Smooth muscle cell (in vitro differentiated cells): ENCODE measurements at regions not wholly inside any gene's neighbourhood (a gene's known extent, or its start where the extent isn't known, plus 50 kb on each side); places are given as distances from the start of the nearest gene placed in this dataset.
"Not testable (repeated sequence)": the region's sequence is repeated elsewhere in the genome, so short reads cannot be mapped to it uniquely, and the experiment has no call there.

Experiments used
- DNase-seq: peaks from one replicate; lab custom pipeline; 2025; ENCODE audit not compliant: unreplicated experiment; lab: John Stamatoyannopoulos, UW
- H2AFZ ChIP-seq: fragments of 200-600 bp; sonication (generic); 2 replicates; pipeline ENCODE4 v1.6.0; 2016; ENCODE audit warnings: antibody characterized with exemption, low read depth, mild to moderate bottlenecking
- H3F3A ChIP-seq: fragments of 200-600 bp; sonication (generic); 2 replicates; pipeline ENCODE4 v1.6.0; 2017; ENCODE audit warnings: antibody characterized with exemption, low read depth
- H3K27ac ChIP-seq: fragments of 200-600 bp; sonication (generic); 2 replicates; pipeline ENCODE4 v1.5.1; 2016; ENCODE audit warnings: low read depth, mild to moderate bottlenecking
- H3K27me3 ChIP-seq: fragments of 200-600 bp; sonication (generic); 2 replicates; pipeline ENCODE4 v1.6.1; 2016; ENCODE audit warnings: low read depth, mild to moderate bottlenecking
- H3K36me3 ChIP-seq: fragments of 200-600 bp; sonication (generic); 2 replicates; pipeline ENCODE4 v1.5.1; 2016; ENCODE audit warnings: low read depth
- H3K4me1 ChIP-seq: fragments of 200-600 bp; sonication (generic); 2 replicates; pipeline ENCODE4 v1.5.1; 2016; ENCODE audit warnings: low read depth
- H3K4me2 ChIP-seq: fragments of 200-600 bp; sonication (generic); 2 replicates; pipeline ENCODE4 v1.6.0; 2016; ENCODE audit warnings: mild to moderate bottlenecking
- H3K4me3 ChIP-seq: fragments of 200-600 bp; sonication (generic); 2 replicates; pipeline ENCODE4 v1.5.1; 2016; ENCODE audit warnings: mild to moderate bottlenecking
- H3K79me2 ChIP-seq: fragments of 200-600 bp; sonication (generic); 2 replicates; pipeline ENCODE4 v1.6.0; 2016; ENCODE audit warnings: low read depth, mild to moderate bottlenecking
- H3K9ac ChIP-seq: fragments of 200-600 bp; sonication (generic); 2 replicates; pipeline ENCODE4 v1.6.0; 2016; ENCODE audit warnings: low read depth
- H3K9me3 ChIP-seq: fragments of 200-600 bp; sonication (generic); replicated peaks from 2 replicates; pipeline ENCODE4 v1.5.1; 2016; ENCODE audit warnings: low read depth
- H4K20me1 ChIP-seq: fragments of 200-600 bp; sonication (generic); 2 replicates; pipeline ENCODE4 v1.6.0; 2016; ENCODE audit warnings: low read depth
- CTCF ChIP-seq: fragments of 200-600 bp; sonication (generic); IDR thresholded peaks from 2 replicates; pipeline ENCODE4 v1.5.1; 2017; ENCODE audit warnings: borderline replicate concordance, mild to moderate bottlenecking, antibody characterized with exemption; ENCODE audit not compliant: insufficient read depth, poor library complexity, severe bottlenecking
- WGBS: methylation state at CpG from one replicate; pipeline ENCODE4 v1.1.7; 2016; ENCODE audit warnings: low lambda C conversion rate; 5-methylcytosine and 5-hydroxymethylcytosine counted together

GRCh38 chr7:24444666-24445440, 128.4 kb upstream of the PALS2 start:
- WGBS: 90% methylated on average over 11 of the region's 11 CpGs
- H3K4me2 ChIP-seq: no peak overlapping the region

GRCh38 chr7:24448038-24448437, 125.2 kb upstream of the PALS2 start:
- no peak overlapping the region for H3K9ac ChIP-seq
- no peaks in the 10 kb centered on the region for H3K4me1 ChIP-seq
- no peak for TF ChIP-seq CTCF
- no peaks in the 10 kb centered on the region for H3K9me3 ChIP-seq
- no peaks in the 10 kb centered on the region for H3K79me2 ChIP-seq
- H3K27me3 ChIP-seq: no peaks in the 10 kb centered on the region
- DNase-seq: no peak
- no peak overlapping the region for H3K4me2 ChIP-seq
- H3K27ac ChIP-seq: no peak overlapping the region
- H3F3A ChIP-seq: no peaks in the 10 kb centered on the region
- WGBS: 92% methylated on average over 4 of the region's 4 CpGs
- no peaks in the 10 kb centered on the region for H3K36me3 ChIP-seq
- H4K20me1 ChIP-seq: no peaks in the 10 kb centered on the region
- H3K4me3 ChIP-seq: no peak overlapping the region
- H2AFZ ChIP-seq: no peak overlapping the region

More at GRCh38 chr7:24444666-24445440, 128.4 kb upstream of the PALS2 start:
- H3K36me3 ChIP-seq: no peaks in the 10 kb centered on the region
- H3K9me3 ChIP-seq: no peaks in the 10 kb centered on the region
- H3F3A ChIP-seq: no peaks in the 10 kb centered on the region
- H2AFZ ChIP-seq: no peak overlapping the region
- no peaks in the 10 kb centered on the region for H3K27me3 ChIP-seq
- H3K9ac ChIP-seq: no peak overlapping the region
- TF ChIP-seq CTCF: no peak
- H3K79me2 ChIP-seq: no peaks in the 10 kb centered on the region
- no peaks in the 10 kb centered on the region for H4K20me1 ChIP-seq
- no peaks in the 10 kb centered on the region for H3K4me1 ChIP-seq
- no peak overlapping the region for H3K27ac ChIP-seq
- no peak overlapping the region for H3K4me3 ChIP-seq
- DNase-seq: no peak

GRCh38 chr7:24449416-24449815, 123.8 kb upstream of the PALS2 start:
- H3K4me3 ChIP-seq, H3K27me3 ChIP-seq, H3K36me3 ChIP-seq, H3K9me3 ChIP-seq, H3K79me2 ChIP-seq, H3F3A ChIP-seq, DNase-seq, H2AFZ ChIP-seq, H3K4me1 ChIP-seq, H3K9ac ChIP-seq, H4K20me1 ChIP-seq, H3K4me2 ChIP-seq, H3K27ac ChIP-seq: not testable (repeated sequence)
- WGBS: 89% methylated on average over 5 of the region's 5 CpGs

- H3K4me3 ChIP-seq: no peak overlapping the region
- H3K36me3 ChIP-seq: no peaks in the 10 kb centered on the region
- H3K9ac ChIP-seq: no peak overlapping the region
- H4K20me1 ChIP-seq: no peaks in the 10 kb centered on the region
- 25% methylated on average over 6 of the region's 6 CpGs for WGBS
- peak overlapping the region; percentile 83 for H3K27ac ChIP-seq
- TF ChIP-seq CTCF: no peak
- H3K4me2 ChIP-seq: peak overlapping the region; percentile 71
- H3K27me3 ChIP-seq: no peaks in the 10 kb centered on the region
- H3K9me3 ChIP-seq: no peaks in the 10 kb centered on the region
- peaks cover 4% of the 10 kb centered on the region for H3F3A ChIP-seq
- no peak overlapping the region for H2AFZ ChIP-seq
- peaks cover 2% of the 10 kb centered on the region for H3K4me1 ChIP-seq
- H3K79me2 ChIP-seq: no peaks in the 10 kb centered on the region
- peak; percentile 17 for DNase-seq
Measured at GRCh38 chr7:24455813-24456525, 117.3 kb upstream of the PALS2 start.
